ENCODE measurements at regions not wholly inside any gene's neighbourhood (a gene's known extent, or its start where the extent isn't known, plus 50 kb on each side); places are given as distances from the start of the nearest gene placed in this dataset.
A peak's percentile ranks its signal among the peaks of the same experiment; 100 is the strongest.

GRCh38 chr7:121505021-121505420 lies 108.9 kb upstream of the FAM3C start:
- Histone ChIP-seq H3K27ac (peak overlapping the region in 1 of 2 donors; percentile 42), H3K4me3 (no peak overlapping the region), H3K36me3 (no peaks in the 10 kb centered on the region), H3K4me1 (ENCODE audit: control insufficient read depth in 1 of 2, low read depth in 2 of 2) (peaks cover 0 to 5% of the 10 kb centered on the region in 2 donors), H3K27me3 (replicated peaks; ENCODE audit: insufficient read depth) (no peaks in the 10 kb centered on the region), H3K9me3 (peaks cover 5% of the 10 kb centered on the region)
- ATAC-seq (ENCODE audit: insufficient number of reproducible peaks, low FRiP score, low read depth) (no peak), DNase-seq (ENCODE audit: low spot score) (no peak)
- TF ChIP-seq CTCF (IDR thresholded peaks at IDR 0.05), result no peak

- Histone ChIP-seq H3K36me3 (no peaks in the 10 kb centered on the region), H3K4me3 (no peak overlapping the region), H3K4me1 (ENCODE audit: control insufficient read depth in 1 of 2, low read depth in 2 of 2) (peaks cover 0 to 5% of the 10 kb centered on the region in 2 donors), H3K27ac (peak overlapping the region in 1 of 2 donors; percentile 42), H3K9me3 (peaks cover 5% of the 10 kb centered on the region), H3K27me3 (replicated peaks; ENCODE audit: insufficient read depth) (no peaks in the 10 kb centered on the region)
- DNase-seq (ENCODE audit: low spot score) (no peak), ATAC-seq (ENCODE audit: insufficient number of reproducible peaks, low FRiP score, low read depth) (peak; percentile 51)
- no peak for TF ChIP-seq CTCF (IDR thresholded peaks at IDR 0.05)
Observed at GRCh38 chr7:121504482-121504881, 108.4 kb upstream of the FAM3C start.

- Histone ChIP-seq H3K4me1 (ENCODE audit: control insufficient read depth in 1 of 2, low read depth in 2 of 2) (peaks cover 0 to 5% of the 10 kb centered on the region in 2 donors), H3K9me3 (peaks cover 5% of the 10 kb centered on the region), H3K36me3 (no peaks in the 10 kb centered on the region), H3K4me3 (no peak overlapping the region), H3K27me3 (replicated peaks; ENCODE audit: insufficient read depth) (no peaks in the 10 kb centered on the region), H3K27ac (no peak overlapping the region)
- ATAC-seq (ENCODE audit: insufficient number of reproducible peaks, low FRiP score, low read depth) (no peak), DNase-seq (ENCODE audit: low spot score) (no peak)
- TF ChIP-seq CTCF (IDR thresholded peaks at IDR 0.05), result no peak
Observed at GRCh38 chr7:121503730-121504129, 107.6 kb upstream of the FAM3C start.

GRCh38 chr7:121503039-121503438 lies 106.9 kb upstream of the FAM3C start:
- no peak for TF ChIP-seq CTCF (IDR thresholded peaks at IDR 0.05)
- H3K9me3 ChIP-seq, result peaks cover 5% of the 10 kb centered on the region
- no peaks in the 10 kb centered on the region for H3K27me3 ChIP-seq (replicated peaks; ENCODE audit: insufficient read depth)
- no peak for DNase-seq (ENCODE audit: low spot score)
- no peak overlapping the region for H3K27ac ChIP-seq
- no peak overlapping the region for H3K4me3 ChIP-seq
- no peak for ATAC-seq (ENCODE audit: insufficient number of reproducible peaks, low FRiP score, low read depth)
- H3K36me3 ChIP-seq, result no peaks in the 10 kb centered on the region
- peaks cover 0 to 5% of the 10 kb centered on the region in 2 donors for H3K4me1 ChIP-seq (ENCODE audit: control insufficient read depth in 1 of 2, low read depth in 2 of 2)

GRCh38 chr7:121501566-121501965 lies 105.5 kb upstream of the FAM3C start:
- Histone ChIP-seq H3K9me3 (peaks cover 10% of the 10 kb centered on the region), H3K4me1 (ENCODE audit: control insufficient read depth in 1 of 2, low read depth in 2 of 2) (peaks cover 0 to 5% of the 10 kb centered on the region in 2 donors), H3K27ac (no peak overlapping the region), H3K4me3 (no peak overlapping the region), H3K36me3 (no peaks in the 10 kb centered on the region), H3K27me3 (replicated peaks; ENCODE audit: insufficient read depth) (no peaks in the 10 kb centered on the region)
- DNase-seq (ENCODE audit: low spot score) (no peak), ATAC-seq (ENCODE audit: insufficient number of reproducible peaks, low FRiP score, low read depth) (no peak)
- TF ChIP-seq CTCF (IDR thresholded peaks at IDR 0.05), result no peak
